Muscle layer of duodenum (tissue), 2 donors: ENCODE measurements at regions not wholly inside any gene's neighbourhood (a gene's known extent, or its start where the extent isn't known, plus 50 kb on each side); places are given as distances from the start of the nearest gene placed in this dataset.

ENCODE experiments used
- H3K27ac ChIP-seq: one replicate; pipeline ENCODE4 v1.7.0; 2013; ENCODE audit warnings: mild to moderate bottlenecking, low read length
- H3K27me3 ChIP-seq: one replicate; pipeline ENCODE4 v1.7.0; 2013; ENCODE audit warnings: low read depth, mild to moderate bottlenecking, control low read depth, low read length
- H3K36me3 ChIP-seq, 2 donors: one replicate each; pipeline ENCODE4 v1.7.0; 2013; ENCODE audit warnings: low read length in 2 of 2, control low read depth in 1 of 2, mild to moderate bottlenecking in 1 of 2; ENCODE audit not compliant: insufficient read depth in 2 of 2, control insufficient read depth in 1 of 2
- H3K4me1 ChIP-seq, 2 donors: one replicate each; pipeline ENCODE4 v1.7.0; 2013; ENCODE audit warnings: low read length in 2 of 2, mild to moderate bottlenecking in 2 of 2, control low read depth in 1 of 2, moderate library complexity in 1 of 2; ENCODE audit not compliant: insufficient read depth in 2 of 2, control insufficient read depth in 1 of 2
- H3K4me3 ChIP-seq, 2 donors: one replicate each; pipeline ENCODE4 v1.7.0; 2013; ENCODE audit warnings: low read length in 2 of 2, low read depth in 1 of 2, mild to moderate bottlenecking in 1 of 2
- H3K9me3 ChIP-seq, 2 donors: one replicate each; pipeline ENCODE4 v1.7.0; 2013; ENCODE audit warnings: low read length in 2 of 2, control low read depth in 1 of 2, mild to moderate bottlenecking in 1 of 2; ENCODE audit not compliant: control insufficient read depth in 1 of 2
- donor health status: healthy.

GRCh38 chr2:191581003-191581402 lies 96.9 kb upstream of the NABP1 start:
- no peaks in the 10 kb centered on the region for H3K4me1 ChIP-seq
- no peaks in the 10 kb centered on the region for H3K36me3 ChIP-seq
- H3K27me3 ChIP-seq, result no peaks in the 10 kb centered on the region
- H3K4me3 ChIP-seq, result no peak overlapping the region
- H3K27ac ChIP-seq, result no peak overlapping the region
- H3K9me3 ChIP-seq, result no peaks in the 10 kb centered on the region

GRCh38 chr2:191582355-191582754 lies 95.6 kb upstream of the NABP1 start:
- H3K27ac ChIP-seq, result no peak overlapping the region
- no peak overlapping the region for H3K4me3 ChIP-seq
- H3K36me3 ChIP-seq, result no peaks in the 10 kb centered on the region
- no peaks in the 10 kb centered on the region for H3K27me3 ChIP-seq
- H3K9me3 ChIP-seq, result no peaks in the 10 kb centered on the region
- no peaks in the 10 kb centered on the region for H3K4me1 ChIP-seq

- Histone ChIP-seq H3K9me3 (no peaks in the 10 kb centered on the region), H3K36me3 (no peaks in the 10 kb centered on the region), H3K4me1 (no peaks in the 10 kb centered on the region)
Observed at GRCh38 chr2:191591025-191591424, 86.9 kb upstream of the NABP1 start.

GRCh38 chr2:191593622-191594385 lies 84.1 kb upstream of the NABP1 start:
- H3K9me3 ChIP-seq, result no peaks in the 10 kb centered on the region
- no peaks in the 10 kb centered on the region for H3K4me1 ChIP-seq
- no peaks in the 10 kb centered on the region for H3K27me3 ChIP-seq
- no peaks in the 10 kb centered on the region for H3K36me3 ChIP-seq
- no peak overlapping the region for H3K27ac ChIP-seq
- H3K4me3 ChIP-seq, result no peak overlapping the region

More at GRCh38 chr2:191591025-191591424, 86.9 kb upstream of the NABP1 start:
- Histone ChIP-seq H3K27ac (no peak overlapping the region), H3K4me3 (no peak overlapping the region), H3K27me3 (no peaks in the 10 kb centered on the region)

- H3K27ac ChIP-seq, result no peak overlapping the region
Observed at GRCh38 chr2:191597186-191597751, 80.7 kb upstream of the NABP1 start.

GRCh38 chr2:191598296-191598695 lies 79.6 kb upstream of the NABP1 start:
- no peaks in the 10 kb centered on the region for H3K4me1 ChIP-seq

More at GRCh38 chr2:191597186-191597751, 80.7 kb upstream of the NABP1 start:
- no peaks in the 10 kb centered on the region for H3K36me3 ChIP-seq
- H3K27me3 ChIP-seq, result no peaks in the 10 kb centered on the region
- no peaks in the 10 kb centered on the region for H3K9me3 ChIP-seq
- no peaks in the 10 kb centered on the region for H3K4me1 ChIP-seq
- H3K4me3 ChIP-seq, result no peak overlapping the region

GRCh38 chr2:191601060-191601459 lies 76.9 kb upstream of the NABP1 start:
- Histone ChIP-seq H3K36me3 (no peaks in the 10 kb centered on the region), H3K9me3 (no peaks in the 10 kb centered on the region), H3K27ac (no peak overlapping the region), H3K4me3 (no peak overlapping the region), H3K27me3 (no peaks in the 10 kb centered on the region), H3K4me1 (no peaks in the 10 kb centered on the region)

More at GRCh38 chr2:191598296-191598695, 79.6 kb upstream of the NABP1 start:
- no peak overlapping the region for H3K4me3 ChIP-seq
- no peak overlapping the region for H3K27ac ChIP-seq
- H3K27me3 ChIP-seq, result no peaks in the 10 kb centered on the region
- no peaks in the 10 kb centered on the region for H3K36me3 ChIP-seq
- H3K9me3 ChIP-seq, result no peaks in the 10 kb centered on the region

GRCh38 chr2:191604154-191604553 lies 73.8 kb upstream of the NABP1 start:
- no peak overlapping the region for H3K27ac ChIP-seq
- H3K36me3 ChIP-seq, result no peaks in the 10 kb centered on the region
- H3K27me3 ChIP-seq, result no peaks in the 10 kb centered on the region
- H3K4me1 ChIP-seq, result no peaks in the 10 kb centered on the region
- H3K4me3 ChIP-seq, result no peak overlapping the region
- H3K9me3 ChIP-seq, result no peaks in the 10 kb centered on the region

- Histone ChIP-seq H3K27me3 (no peaks in the 10 kb centered on the region), H3K27ac (no peak overlapping the region), H3K9me3 (no peaks in the 10 kb centered on the region), H3K4me3 (no peak overlapping the region), H3K4me1 (no peaks in the 10 kb centered on the region), H3K36me3 (no peaks in the 10 kb centered on the region)
Observed at GRCh38 chr2:191607096-191607495, 70.8 kb upstream of the NABP1 start.

GRCh38 chr2:191610756-191611155 lies 67.2 kb upstream of the NABP1 start:
- H3K4me3 ChIP-seq, result no peak overlapping the region

GRCh38 chr2:191611614-191612013 lies 66.3 kb upstream of the NABP1 start:
- Histone ChIP-seq H3K27me3 (no peaks in the 10 kb centered on the region), H3K9me3 (no peaks in the 10 kb centered on the region), H3K36me3 (no peaks in the 10 kb centered on the region), H3K27ac (no peak overlapping the region), H3K4me1 (no peaks in the 10 kb centered on the region), H3K4me3 (no peak overlapping the region)

More at GRCh38 chr2:191610756-191611155, 67.2 kb upstream of the NABP1 start:
- Histone ChIP-seq H3K36me3 (no peaks in the 10 kb centered on the region), H3K27ac (no peak overlapping the region), H3K9me3 (no peaks in the 10 kb centered on the region), H3K27me3 (no peaks in the 10 kb centered on the region), H3K4me1 (no peaks in the 10 kb centered on the region)
